Erythroblast (primary cell): ENCODE measurements at regions not wholly inside any gene's neighbourhood (a gene's known extent, or its start where the extent isn't known, plus 50 kb on each side); places are given as distances from the start of the nearest gene placed in this dataset.

ENCODE experiments used
- GATA1 ChIP-seq: IDR thresholded peaks from 2 replicates; pipeline ENCODE4 v1.6.1; 2011; ENCODE audit warnings: low read depth, mild to moderate bottlenecking, control low read depth, low read length, moderate library complexity
- POLR2A ChIP-seq: IDR thresholded peaks from 2 replicates; pipeline ENCODE4 v1.6.1; 2011; ENCODE audit warnings: mild to moderate bottlenecking, low read length

DNA sequence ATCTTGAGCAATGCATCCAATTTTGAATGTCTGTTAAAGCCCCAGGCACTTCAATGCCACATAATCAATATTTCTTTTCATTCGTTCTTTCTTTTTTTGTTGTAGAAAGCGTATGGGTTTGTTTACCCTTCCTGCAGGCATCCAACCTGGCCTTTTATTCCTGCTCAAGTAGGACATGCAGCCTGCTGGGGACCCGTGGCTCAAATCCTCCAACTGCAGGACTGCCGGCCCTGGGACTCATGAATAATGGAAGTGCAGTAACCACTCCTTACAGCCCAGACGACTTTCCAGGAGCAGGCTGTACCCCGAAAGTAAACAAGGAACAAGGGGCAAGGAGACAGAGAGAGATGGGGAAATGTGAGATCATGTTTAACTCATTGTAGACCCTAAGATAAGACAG is 126.4 kb downstream of the SALL1 start:
- TF ChIP-seq POLR2A, result no peak
- no peak for TF ChIP-seq GATA1
